GM19043 (cell line): ENCODE measurements at regions not wholly inside any gene's neighbourhood (a gene's known extent, or its start where the extent isn't known, plus 50 kb on each side); places are given as distances from the start of the nearest gene placed in this dataset.

Experiments
- ATAC-seq: cut with Tn5 transposase; IDR thresholded peaks from one replicate; pipeline ENCODE4 v1.9.1; 2021; ENCODE audit warnings: low read depth; ENCODE audit not compliant: unreplicated experiment

DNA sequence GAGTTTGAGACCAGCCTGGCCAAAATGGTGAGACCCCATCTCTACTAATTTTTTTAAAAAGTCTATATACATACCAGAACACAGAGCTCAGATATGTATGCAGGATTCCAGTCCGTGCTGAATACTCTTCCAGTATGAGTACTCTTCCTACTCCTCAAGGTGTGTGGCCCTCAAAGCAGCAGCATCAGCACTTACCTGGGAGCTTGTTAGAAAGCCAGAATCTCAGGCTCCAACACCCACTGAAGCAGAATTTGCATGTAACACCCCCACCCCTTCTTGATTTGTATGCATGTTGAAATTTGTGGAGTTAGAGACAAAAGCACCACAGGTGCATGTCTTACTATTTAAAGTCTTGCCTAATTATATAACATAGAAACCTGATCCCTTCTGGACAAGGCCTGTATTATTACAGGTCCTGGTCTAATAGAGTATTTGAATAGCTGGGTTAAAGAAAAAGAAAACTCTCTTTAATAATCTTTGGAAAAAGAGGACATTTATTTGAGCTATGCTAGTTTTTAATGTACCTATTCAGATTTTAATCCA is 50.3 kb upstream of the NFE2L2 start:
- ATAC-seq: no peak

DNA sequence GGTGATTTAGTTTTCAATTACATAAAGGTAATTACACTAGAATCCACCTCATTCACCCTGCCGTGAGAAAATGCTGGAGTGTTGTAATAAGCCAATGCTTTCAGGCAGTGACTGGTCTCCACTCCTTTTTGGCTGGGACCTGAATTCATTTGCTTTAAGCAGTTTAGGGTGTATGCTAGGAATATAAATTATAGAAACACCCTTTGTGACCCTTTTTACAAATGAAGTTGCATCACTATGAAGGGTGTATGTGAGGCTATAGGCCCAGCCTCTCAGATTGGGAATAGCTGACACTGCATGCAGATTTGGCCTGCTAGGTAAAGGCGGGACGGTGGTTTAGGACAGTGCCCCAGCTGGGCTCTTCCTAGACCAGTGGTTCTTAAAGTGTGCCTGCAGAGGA is 50.8 kb upstream of the NFE2L2 start:
- ATAC-seq: no peak

DNA sequence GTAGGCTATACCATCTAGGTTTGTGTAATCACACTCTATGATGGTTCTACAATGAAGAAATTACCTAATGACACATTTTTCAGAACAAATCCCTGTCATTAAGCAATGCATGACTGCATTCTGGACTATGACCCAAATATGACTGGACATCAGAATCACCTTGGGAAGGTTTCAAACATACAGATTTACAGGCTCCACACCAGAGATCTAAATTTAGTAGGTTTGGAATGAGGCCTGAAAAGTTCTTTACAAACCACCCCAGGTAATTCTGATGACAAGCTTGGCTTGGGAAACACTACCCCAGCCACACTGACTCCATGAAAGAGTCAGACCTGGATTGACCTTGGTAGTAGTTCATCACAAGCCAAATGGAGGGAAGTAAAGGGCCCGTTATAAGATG is 52.2 kb upstream of the NFE2L2 start:
- no peak for ATAC-seq

DNA sequence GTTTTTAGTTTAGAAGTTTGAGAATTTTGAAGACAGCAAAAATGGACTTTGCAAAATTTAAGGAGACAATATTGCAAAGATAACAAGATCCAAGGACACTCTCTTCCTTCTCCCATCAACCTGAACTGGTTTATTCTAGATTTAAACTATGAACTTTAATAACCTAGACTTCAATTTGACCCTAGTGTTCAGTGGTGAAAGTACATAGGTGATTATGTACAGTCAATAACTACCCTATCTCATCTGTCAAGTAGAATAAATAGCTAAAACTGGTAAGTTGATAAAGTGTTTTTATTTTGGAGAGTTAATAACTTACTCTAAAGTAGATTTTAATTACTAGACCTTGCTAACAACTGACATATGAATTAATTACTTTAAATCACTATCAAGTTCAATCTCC is 52.9 kb upstream of the NFE2L2 start:
- ATAC-seq: no peak

DNA sequence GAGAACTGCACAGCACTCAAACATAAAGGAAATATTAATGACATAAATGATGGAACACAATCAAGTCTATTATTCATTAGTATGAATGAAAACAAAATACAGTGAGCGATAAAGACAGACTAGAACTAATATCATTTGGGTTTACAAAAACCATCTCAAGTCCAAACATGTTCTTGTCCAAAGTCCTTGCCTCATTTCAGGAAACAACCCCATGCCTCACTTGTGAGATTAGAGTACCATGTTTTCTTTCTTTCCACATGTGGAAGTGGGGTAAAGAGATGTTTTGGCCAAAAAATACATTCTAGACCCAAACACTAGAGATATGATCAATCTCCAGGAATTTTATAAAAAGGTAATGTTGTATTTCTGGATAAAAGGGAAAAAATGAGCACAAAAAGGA is 53.3 kb upstream of the NFE2L2 start:
- no peak for ATAC-seq

DNA sequence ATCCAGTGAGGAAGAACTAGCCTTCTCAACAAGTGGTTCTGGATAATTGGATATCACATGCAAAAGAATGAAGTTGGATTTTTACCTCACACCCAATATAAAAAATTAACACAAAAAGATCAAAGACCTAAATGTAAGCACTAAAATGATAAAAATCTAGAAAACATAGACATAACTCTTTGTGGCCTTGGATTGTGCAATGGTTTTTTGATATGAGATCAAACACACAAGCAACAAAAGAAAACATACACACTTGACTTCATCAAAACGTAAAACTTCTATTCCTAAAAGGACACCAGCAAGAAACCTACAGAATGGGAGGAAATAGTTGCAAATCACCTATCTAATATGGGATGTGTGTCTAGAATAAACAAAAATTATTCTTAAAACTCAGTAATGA is 54.1 kb upstream of the NFE2L2 start:
- ATAC-seq: no peak

DNA sequence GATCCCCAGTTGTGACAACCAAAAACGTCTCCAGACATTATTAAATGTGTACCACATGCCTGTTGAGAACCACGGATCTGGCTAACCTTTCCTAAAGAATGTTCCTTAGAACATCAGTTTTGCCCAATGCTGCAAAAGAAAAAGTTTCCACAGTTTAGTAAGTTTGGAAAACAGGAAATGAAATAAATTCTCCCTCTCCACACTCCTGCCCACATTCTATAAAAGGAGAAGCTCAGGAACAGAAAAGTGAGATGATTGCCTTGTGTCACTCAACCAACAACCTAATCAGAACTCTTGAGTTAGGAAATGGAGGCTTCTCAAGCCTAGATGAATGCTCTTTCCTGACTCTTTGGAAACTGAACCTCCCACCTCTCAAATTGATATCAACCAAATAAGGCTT is 56.1 kb upstream of the NFE2L2 start:
- ATAC-seq: no peak

DNA sequence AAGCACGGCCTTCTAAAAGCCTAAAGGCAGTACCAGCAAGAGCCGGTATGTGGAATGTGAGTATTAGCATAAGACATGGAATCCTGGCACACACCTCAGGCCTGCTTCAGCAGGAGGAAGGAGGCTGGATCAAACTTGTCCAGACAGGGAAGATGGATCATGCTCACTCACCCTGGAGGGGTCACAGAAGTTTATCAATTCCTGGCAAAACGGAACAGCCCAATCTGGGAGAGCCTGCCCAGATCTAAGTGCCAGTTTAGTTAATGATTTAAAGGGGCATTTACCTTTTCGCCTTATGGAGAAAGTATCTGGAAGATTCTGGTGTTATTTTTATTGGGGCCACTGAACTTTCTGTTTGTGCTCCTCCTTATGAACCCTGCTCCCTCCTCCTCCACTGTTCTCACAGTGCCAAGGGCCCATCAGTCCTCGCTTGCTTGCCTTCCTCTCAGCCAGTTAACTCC is 58.3 kb upstream of the NFE2L2 start:
- no peak for ATAC-seq

DNA sequence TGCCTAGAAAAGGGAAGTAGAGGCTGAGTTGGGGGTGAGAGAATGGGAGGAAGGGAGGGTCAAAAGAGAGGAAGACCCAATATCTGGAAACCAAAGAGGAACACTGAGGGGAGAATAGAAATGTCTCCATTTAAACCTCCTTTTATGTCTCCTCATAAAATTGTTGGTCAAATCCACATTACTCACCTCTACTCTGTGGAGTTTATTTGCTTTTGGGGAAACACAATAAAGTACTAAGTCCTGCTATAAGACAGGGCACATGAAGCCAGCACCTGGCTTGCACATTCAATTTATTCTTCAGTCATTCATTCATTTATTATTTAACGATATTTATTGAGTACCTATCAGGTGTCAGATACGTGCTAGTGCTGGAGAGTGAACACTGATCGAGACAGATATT is 60.3 kb upstream of the NFE2L2 start:
- ATAC-seq: no peak

DNA sequence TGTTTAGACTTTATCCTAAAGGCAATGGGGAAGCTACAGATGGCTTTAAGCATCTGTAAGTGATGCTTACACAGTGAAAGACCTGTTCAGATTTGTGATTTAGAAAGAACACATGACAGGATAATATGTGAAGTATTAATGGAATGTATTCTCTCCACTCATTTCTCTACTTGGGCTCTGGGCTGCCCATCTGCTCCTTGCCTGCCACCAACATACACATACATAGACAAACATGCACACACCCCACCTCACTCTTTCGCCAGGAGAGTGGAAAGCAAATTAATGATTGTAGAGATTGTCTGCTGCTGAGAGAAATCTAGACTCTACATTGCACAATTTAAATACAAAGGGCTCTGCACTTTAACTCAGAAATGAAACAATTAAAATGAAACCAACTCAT is 61.0 kb upstream of the NFE2L2 start:
- ATAC-seq: peak; percentile 69

DNA sequence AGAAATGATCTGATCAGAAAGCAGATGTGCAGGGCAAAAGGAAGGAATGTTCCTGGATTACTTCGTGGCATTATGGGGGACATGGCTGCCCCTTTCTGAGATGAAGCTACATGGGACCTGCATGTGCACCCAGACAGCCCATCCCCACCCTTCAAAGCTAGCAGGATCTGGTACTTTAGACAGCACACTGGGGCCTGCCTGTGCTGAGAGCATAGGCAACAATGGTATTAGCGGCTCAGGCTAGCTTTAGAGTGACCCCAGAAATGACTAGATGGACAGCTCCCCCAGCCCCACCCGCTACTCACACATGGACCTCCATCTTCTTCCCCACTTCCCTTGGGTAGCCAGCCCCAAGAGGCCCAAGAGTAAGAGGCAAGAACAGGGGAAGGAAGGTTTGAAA is 61.5 kb upstream of the NFE2L2 start:
- ATAC-seq: no peak

DNA sequence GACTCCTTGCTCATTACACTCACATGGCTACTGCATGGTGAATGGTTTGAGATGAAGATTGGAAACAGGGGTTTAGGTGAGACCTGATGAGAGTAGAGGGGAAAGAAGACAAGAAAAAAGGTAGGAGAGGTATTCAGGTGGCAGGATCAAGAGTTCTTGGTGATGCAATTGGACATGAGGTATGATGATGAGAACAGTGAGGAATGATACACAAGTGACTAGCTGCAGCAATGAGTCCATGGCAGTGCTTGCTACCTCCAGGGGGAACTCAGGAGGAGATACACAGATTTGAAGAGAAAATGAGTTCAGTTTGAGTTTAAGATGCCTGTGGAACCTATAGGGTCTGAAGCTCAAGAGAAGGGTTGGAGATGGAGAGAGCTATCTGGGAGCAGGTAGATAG is 62.1 kb upstream of the NFE2L2 start:
- no peak for ATAC-seq

DNA sequence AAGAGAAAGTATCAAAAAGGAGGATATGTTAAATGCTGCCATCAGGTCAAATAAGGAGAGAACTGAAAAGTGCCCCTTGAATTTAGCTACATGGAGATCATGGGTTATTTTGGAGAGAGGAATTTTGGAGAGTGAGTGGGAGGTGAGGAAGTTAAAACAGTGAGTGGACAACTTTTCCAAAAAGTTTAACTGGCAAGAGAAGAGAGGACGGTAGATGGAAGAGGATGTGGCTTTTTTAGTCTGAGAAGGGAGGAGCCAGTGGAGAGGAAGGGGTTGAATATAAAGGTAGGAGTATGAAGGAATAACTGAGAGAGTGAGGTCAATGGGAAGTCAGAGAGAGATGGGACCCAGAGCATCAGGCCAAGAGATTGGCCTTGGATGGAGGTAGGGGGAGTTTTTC is 62.5 kb upstream of the NFE2L2 start:
- ATAC-seq: no peak

DNA sequence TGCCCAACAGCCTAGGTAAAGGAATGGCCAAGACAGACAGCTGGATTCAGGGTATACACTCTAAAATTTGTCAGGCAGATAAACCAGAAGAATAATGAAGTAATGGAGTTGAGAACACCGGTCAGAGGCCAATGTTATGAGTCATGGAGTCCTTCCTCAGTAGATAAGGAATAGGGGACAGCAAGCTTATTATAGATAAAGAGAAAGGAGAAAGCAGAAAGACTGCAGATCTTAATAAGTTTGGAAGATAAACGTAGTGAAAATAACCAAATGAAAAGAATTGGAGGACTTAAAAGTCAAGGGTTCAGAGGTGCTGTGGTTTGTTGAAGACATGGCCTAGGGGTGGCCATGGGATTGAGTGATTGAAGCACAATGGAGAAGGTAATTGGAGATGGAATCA is 63.5 kb upstream of the NFE2L2 start:
- no peak for ATAC-seq

DNA sequence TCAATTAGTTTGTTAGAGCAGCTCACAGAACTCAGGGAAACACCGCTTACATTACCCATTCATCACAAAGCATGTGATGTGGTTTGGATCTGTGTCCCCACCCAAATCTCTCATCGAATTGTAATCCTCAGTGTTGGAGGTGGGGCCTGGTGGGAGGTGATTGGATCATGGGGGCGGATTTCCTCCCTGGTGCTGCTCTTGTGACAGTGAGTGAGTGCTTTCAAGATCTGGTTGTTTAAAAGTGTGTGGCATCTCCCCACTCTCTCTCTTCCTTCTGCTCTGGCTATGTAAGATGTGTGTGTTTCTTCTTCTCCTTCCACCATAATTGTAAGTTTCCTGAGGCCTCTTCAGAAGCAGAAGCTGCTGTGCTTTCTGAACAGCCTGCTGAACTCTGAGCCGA is 63.5 kb upstream of the AGPS start:
- ATAC-seq: no peak

DNA sequence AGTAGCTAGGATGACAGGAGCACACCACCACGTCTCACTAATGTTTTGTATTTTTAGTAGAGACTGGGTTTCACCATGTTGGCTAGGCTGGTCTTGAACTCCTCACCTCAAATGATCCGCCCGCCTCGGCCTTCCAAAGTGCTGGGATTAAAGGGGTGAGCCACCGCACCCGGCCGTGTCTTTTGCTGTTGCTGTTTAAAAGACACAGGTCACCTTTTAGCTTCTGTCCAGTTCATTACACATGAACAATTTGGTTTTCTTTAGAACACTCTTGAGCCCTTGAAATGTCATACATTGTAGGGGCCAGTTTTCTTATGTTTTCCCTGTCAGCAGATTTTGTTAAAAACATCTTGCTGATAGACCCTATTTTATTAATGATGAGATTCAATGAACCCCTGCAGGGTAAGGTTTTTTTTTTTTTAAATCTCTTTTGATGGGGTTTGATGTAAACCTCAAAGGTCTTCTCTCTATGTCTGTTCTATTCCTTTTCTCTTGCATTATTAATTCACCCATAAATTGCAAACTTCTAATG is 61.0 kb upstream of the AGPS start:
- no peak for ATAC-seq

DNA sequence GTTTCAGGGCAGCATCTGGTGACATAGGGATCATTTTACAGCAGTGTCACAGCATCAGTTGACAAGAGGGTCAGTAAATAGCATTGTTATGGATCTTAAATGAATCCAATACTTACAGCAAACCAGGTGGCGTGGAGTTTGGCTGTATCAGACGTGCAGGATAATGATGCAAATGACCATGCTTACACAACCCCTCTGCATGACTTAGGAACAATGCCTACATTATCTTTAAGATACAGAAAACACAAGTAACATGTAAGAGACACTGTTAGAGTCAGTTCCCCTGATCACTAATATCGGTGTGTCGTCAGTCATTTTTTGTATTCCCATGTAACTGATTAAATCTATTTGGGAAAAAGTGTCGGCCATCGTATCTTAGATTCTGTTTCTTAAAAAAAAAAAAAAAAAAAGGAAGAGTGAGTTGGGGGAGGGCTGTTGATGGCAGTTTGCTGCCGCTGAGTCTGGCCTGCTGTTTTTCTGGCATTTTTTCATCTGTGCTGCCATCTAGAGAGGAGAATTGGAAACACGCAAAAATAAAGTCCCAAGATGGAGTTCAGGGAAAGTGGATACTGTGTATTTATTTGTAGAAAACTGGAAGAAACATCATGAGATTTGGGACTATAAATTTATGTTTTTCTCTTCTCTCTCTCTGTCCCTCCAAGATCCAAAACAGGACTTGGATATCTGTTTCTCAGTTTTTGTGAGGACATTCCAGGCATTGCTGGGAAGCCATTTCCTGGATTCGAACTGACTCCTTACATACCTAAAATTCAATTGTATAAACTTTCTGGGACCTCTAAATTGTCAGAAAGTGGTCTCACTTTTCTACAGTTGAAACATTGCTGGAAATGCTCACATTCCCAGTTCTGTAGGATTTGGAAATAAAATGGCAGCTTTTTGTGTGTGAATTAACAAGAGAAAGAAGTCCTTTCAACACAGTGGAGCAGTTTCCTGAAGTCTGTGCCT is 60.3 kb upstream of the AGPS start:
- peak; percentile 84 for ATAC-seq

DNA sequence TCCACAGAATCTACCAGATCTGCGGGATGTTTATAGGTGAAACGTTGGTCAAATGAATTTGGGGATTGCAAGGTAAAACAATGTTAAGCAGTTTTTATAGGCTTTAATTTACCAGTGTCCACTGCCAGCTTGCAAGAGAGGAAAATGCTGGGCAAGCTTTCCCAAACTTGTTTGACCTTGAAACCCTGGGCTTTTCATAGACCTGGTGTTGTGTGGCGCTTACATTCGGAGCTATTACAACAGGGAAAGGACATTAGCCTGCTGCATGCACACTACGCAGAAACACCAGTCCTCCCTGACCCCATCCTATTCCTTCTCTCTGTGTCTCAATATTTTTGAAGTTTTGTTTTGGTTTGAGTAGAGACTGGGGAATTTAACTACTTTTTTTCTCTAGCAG is 59.6 kb upstream of the AGPS start:
- ATAC-seq: no peak

DNA sequence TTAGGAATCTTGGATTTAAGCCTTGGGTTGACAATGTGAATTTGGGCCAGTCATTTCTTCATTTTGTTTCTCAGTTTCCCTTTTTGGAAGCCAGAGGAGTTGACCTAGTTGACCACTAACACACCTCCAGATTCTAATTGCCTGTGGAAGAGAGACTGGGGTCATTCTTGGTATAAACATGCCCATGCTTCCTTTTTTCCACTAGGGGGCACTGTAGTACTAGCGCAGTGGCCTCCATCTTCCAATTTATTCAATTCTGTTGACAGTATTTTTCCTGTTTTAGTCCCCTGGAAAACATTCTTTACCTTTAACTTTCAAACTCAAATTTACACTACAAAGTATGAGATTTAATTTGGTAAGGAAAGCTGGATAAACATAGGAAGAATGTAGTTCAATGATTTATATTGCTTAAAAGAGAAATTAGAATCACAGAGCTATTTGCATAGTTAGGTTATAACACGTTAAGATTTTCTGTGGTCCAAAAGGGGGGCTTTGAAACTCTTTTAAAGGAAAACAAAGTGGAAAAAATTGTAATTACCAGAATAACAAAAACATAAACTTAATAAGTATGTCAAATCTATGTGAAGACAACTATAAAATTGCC is 57.5 kb upstream of the AGPS start:
- ATAC-seq: peak; percentile 54

DNA sequence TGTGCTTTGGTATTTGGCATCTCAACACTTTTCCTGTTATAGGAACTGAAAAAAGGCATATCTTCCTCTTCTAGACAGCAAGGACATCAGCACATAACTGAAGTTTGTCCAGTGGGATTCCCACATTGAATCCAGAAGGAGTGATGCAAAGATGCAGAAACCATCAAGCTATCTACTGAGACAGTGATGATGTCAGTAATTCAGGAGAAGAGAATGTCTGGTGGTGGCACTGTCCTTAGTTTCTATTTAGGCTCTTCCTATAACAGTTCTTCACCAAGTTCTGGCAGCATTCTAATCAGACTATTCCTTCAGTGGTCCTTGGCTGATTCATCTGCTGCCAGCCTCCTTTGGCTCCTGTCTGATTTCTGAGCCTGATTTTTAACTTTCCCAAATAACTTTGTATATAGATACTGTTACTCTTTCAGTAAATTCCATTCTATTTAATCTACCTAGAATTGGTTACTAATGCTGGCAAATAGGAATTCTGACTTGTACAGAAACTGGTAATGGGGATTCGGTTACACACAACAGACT is 56.6 kb upstream of the AGPS start:
- no peak for ATAC-seq

DNA sequence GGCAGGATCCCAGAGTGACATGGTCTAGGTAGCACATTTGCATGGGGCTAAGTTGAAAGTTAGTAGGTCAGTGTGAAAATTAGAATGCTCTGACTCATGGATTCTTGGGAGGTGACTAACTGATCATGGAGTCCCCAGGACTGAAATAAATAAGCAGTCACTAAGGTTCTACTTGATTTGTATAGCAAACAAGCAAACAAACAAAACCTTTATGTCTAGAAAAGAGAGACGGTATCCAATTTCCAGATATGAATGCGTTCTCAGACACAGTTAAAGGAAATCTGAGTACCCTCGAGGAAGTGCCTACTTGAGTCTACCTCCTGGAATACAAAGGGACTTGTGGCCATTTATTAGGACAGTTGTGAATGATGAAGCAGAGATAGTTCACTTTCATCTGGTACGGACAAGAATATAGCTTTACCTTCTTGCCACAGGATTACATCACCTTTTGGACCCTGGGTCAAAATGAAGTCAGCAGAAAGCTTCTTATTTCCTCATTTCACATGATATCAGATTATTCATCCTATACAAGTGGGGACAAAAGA is 54.3 kb upstream of the AGPS start:
- ATAC-seq: no peak
